ENCODE measurements at regions not wholly inside any gene's neighbourhood (a gene's known extent, or its start where the extent isn't known, plus 50 kb on each side); places are given as distances from the start of the nearest gene placed in this dataset.

- ChIA-PET POLR2A (no interaction called here), CTCF (no interaction called here)
- DNase-seq (ENCODE audit: extremely low spot score) = no peak
- no peak for TF ChIP-seq ZNF384 (IDR thresholded peaks at IDR 0.05)
- no peak for TF ChIP-seq NFRKB (IDR thresholded peaks at IDR 0.05)
- no peak for TF ChIP-seq CTBP1 (IDR thresholded peaks at IDR 0.05; ENCODE audit: borderline replicate concordance)
- no peak for TF ChIP-seq FOXK2 (IDR thresholded peaks at IDR 0.05)
- no peak for TF ChIP-seq FOXA1 (IDR thresholded peaks at IDR 0.05)
- no peak for TF ChIP-seq L3MBTL2 (conservative IDR thresholded peaks at IDR 0.05)
- no peak for TF ChIP-seq ARNT (IDR thresholded peaks at IDR 0.05)
- no peak for TF ChIP-seq ELF4 (IDR thresholded peaks at IDR 0.05)
- no peak for TF ChIP-seq PKNOX1 (IDR thresholded peaks at IDR 0.05)
- no peak for TF ChIP-seq FOXM1 (IDR thresholded peaks at IDR 0.05; ENCODE audit: borderline replicate concordance)
- no peak for TF ChIP-seq LEF1 (IDR thresholded peaks at IDR 0.05; ENCODE audit: borderline replicate concordance)
- TF ChIP-seq SP1 (IDR thresholded peaks at IDR 0.05) = no peak
- TF ChIP-seq BHLHE40 (IDR thresholded peaks at IDR 0.05; ENCODE audit: borderline replicate concordance) = no peak
- no peak for TF ChIP-seq TARDBP (IDR thresholded peaks at IDR 0.05)
- no peak for TF ChIP-seq HDGF (IDR thresholded peaks at IDR 0.05; ENCODE audit: borderline replicate concordance)
- no peak for TF ChIP-seq SUZ12 (IDR thresholded peaks at IDR 0.05)
Measured at GRCh38 chr18:1676387-1676786, 771.7 kb downstream of the ADCYAP1 start.

DNA sequence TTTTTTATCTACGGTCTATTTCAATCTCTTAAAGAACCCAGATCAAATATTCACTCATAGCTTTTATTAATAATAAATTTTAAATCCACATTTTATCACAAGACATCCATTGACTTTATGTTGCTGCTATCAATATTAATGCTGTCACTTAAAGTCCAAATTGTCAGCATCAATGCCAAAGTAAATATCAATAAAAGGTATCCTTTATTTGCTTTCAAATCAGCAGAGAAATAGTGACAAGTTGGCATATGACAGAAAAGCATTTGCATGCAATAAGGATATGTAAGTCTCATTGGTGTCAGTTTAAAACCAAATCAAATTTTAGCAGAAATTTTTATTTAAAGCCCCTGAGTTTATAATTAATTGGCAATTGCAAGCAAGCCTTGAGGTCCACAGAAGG lies 775.4 kb downstream of the ADCYAP1 start:
- CTCF ChIA-PET = no interaction called here
- TF ChIP-seq L3MBTL2 (conservative IDR thresholded peaks at IDR 0.05) = no peak
- POLR2A ChIA-PET = no interaction called here
- DNase-seq (ENCODE audit: extremely low spot score) = no peak

DNA sequence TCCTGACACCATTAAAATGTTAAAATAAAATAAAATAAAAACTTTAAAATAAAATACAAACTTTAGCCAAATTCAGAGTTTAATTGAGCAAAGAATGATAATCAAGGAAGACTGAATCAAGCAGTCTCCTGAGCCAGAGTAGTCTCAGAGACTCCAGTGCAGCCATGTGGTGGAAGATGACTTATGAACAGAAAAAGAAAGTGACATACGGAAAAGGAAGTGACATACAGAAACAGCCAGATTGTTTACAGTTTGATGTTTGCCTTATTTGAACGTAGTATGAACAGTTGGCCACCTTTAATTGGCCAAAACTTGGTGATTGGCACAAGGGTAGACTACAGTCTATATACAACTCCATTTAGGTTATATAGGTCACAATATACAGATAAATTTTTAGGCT lies 787.2 kb downstream of the ADCYAP1 start:
- TF ChIP-seq ARNT (IDR thresholded peaks at IDR 0.05) (no peak), SUZ12 (IDR thresholded peaks at IDR 0.05) (no peak), ELF4 (IDR thresholded peaks at IDR 0.05) (no peak), CTBP1 (IDR thresholded peaks at IDR 0.05; ENCODE audit: borderline replicate concordance) (no peak), LEF1 (IDR thresholded peaks at IDR 0.05; ENCODE audit: borderline replicate concordance) (no peak), NFRKB (IDR thresholded peaks at IDR 0.05) (no peak), HDGF (IDR thresholded peaks at IDR 0.05; ENCODE audit: borderline replicate concordance) (no peak), FOXA1 (IDR thresholded peaks at IDR 0.05) (no peak), PKNOX1 (IDR thresholded peaks at IDR 0.05) (no peak), TARDBP (IDR thresholded peaks at IDR 0.05) (no peak), L3MBTL2 (conservative IDR thresholded peaks at IDR 0.05) (no peak), ZNF384 (IDR thresholded peaks at IDR 0.05) (no peak), FOXM1 (IDR thresholded peaks at IDR 0.05; ENCODE audit: borderline replicate concordance) (no peak), BHLHE40 (IDR thresholded peaks at IDR 0.05; ENCODE audit: borderline replicate concordance) (no peak), FOXK2 (IDR thresholded peaks at IDR 0.05) (no peak), SP1 (IDR thresholded peaks at IDR 0.05) (no peak)
- ChIA-PET CTCF (no interaction called here), POLR2A (no interaction called here)
- DNase-seq (ENCODE audit: extremely low spot score) = no peak

- DNase-seq (ENCODE audit: extremely low spot score) = no peak
- POLR2A ChIA-PET = no interaction called here
Measured at GRCh38 chr18:1708006-1708405, 803.3 kb downstream of the ADCYAP1 start.

GRCh38 chr18:1710114-1710513 lies 805.4 kb downstream of the ADCYAP1 start:
- POLR2A ChIA-PET = no interaction called here
- CTCF ChIA-PET = no interaction called here
- DNase-seq (ENCODE audit: extremely low spot score) = no peak
- no peak for TF ChIP-seq CTBP1 (IDR thresholded peaks at IDR 0.05; ENCODE audit: borderline replicate concordance)
- TF ChIP-seq ZNF384 (IDR thresholded peaks at IDR 0.05) = no peak
- TF ChIP-seq SP1 (IDR thresholded peaks at IDR 0.05) = no peak
- no peak for TF ChIP-seq FOXM1 (IDR thresholded peaks at IDR 0.05; ENCODE audit: borderline replicate concordance)
- TF ChIP-seq LEF1 (IDR thresholded peaks at IDR 0.05; ENCODE audit: borderline replicate concordance) = no peak
- TF ChIP-seq HDGF (IDR thresholded peaks at IDR 0.05; ENCODE audit: borderline replicate concordance) = no peak

More at GRCh38 chr18:1708006-1708405, 803.3 kb downstream of the ADCYAP1 start:
- CTCF ChIA-PET = no interaction called here
- no peak for TF ChIP-seq FOXA1 (IDR thresholded peaks at IDR 0.05)
- no peak for TF ChIP-seq ZNF384 (IDR thresholded peaks at IDR 0.05)
- no peak for TF ChIP-seq FOXM1 (IDR thresholded peaks at IDR 0.05; ENCODE audit: borderline replicate concordance)
- TF ChIP-seq SP1 (IDR thresholded peaks at IDR 0.05) = no peak
- TF ChIP-seq BHLHE40 (IDR thresholded peaks at IDR 0.05; ENCODE audit: borderline replicate concordance) = no peak
- TF ChIP-seq CTBP1 (IDR thresholded peaks at IDR 0.05; ENCODE audit: borderline replicate concordance) = no peak
- no peak for TF ChIP-seq TARDBP (IDR thresholded peaks at IDR 0.05)
- no peak for TF ChIP-seq ELF4 (IDR thresholded peaks at IDR 0.05)
- no peak for TF ChIP-seq FOXK2 (IDR thresholded peaks at IDR 0.05)
- TF ChIP-seq SUZ12 (IDR thresholded peaks at IDR 0.05) = no peak
- no peak for TF ChIP-seq PKNOX1 (IDR thresholded peaks at IDR 0.05)
- TF ChIP-seq HDGF (IDR thresholded peaks at IDR 0.05; ENCODE audit: borderline replicate concordance) = no peak
- TF ChIP-seq L3MBTL2 (conservative IDR thresholded peaks at IDR 0.05) = no peak
- no peak for TF ChIP-seq LEF1 (IDR thresholded peaks at IDR 0.05; ENCODE audit: borderline replicate concordance)
- TF ChIP-seq NFRKB (IDR thresholded peaks at IDR 0.05) = no peak
- TF ChIP-seq ARNT (IDR thresholded peaks at IDR 0.05) = no peak

DNA sequence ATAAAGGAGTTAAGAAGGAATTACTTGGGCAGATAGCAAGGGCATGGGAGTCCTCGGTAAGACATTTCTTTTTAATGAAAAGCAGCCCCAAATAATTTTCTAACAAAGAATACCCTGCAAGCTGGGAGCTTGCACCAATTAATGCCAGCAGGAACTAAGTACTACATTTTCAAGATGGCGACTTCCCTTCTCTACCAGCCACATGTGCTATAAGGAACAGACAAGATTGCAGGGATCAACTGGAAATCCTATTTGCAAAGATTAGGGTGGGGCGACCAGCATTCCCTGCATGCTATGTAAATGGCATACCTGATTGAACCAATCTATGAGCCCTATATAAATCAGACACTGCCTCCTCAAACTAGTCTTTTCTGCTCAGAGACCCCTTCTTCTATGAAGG lies 827.5 kb downstream of the ADCYAP1 start:
- no peak for TF ChIP-seq ZNF384 (IDR thresholded peaks at IDR 0.05)
- TF ChIP-seq TARDBP (IDR thresholded peaks at IDR 0.05) = no peak
- TF ChIP-seq CTBP1 (IDR thresholded peaks at IDR 0.05; ENCODE audit: borderline replicate concordance) = no peak
- no peak for TF ChIP-seq BHLHE40 (IDR thresholded peaks at IDR 0.05; ENCODE audit: borderline replicate concordance)
- no peak for TF ChIP-seq ARNT (IDR thresholded peaks at IDR 0.05)
- TF ChIP-seq NFRKB (IDR thresholded peaks at IDR 0.05) = no peak
- no peak for TF ChIP-seq PKNOX1 (IDR thresholded peaks at IDR 0.05)
- no peak for TF ChIP-seq LEF1 (IDR thresholded peaks at IDR 0.05; ENCODE audit: borderline replicate concordance)
- no peak for TF ChIP-seq FOXA1 (IDR thresholded peaks at IDR 0.05)
- ChIA-PET CTCF (no interaction called here), POLR2A (no interaction called here)
- no peak for DNase-seq (ENCODE audit: extremely low spot score)

Data from HEK293T (cell line).